GM18907 (cell line): ENCODE measurements at regions not wholly inside any gene's neighbourhood (a gene's known extent, or its start where the extent isn't known, plus 50 kb on each side); places are given as distances from the start of the nearest gene placed in this dataset.

Source experiments
- ATAC-seq: cut with Tn5 transposase; IDR thresholded peaks from one replicate; pipeline ENCODE4 v1.9.1; 2021; ENCODE audit warnings: mild to moderate bottlenecking, moderate library complexity; ENCODE audit not compliant: unreplicated experiment

DNA sequence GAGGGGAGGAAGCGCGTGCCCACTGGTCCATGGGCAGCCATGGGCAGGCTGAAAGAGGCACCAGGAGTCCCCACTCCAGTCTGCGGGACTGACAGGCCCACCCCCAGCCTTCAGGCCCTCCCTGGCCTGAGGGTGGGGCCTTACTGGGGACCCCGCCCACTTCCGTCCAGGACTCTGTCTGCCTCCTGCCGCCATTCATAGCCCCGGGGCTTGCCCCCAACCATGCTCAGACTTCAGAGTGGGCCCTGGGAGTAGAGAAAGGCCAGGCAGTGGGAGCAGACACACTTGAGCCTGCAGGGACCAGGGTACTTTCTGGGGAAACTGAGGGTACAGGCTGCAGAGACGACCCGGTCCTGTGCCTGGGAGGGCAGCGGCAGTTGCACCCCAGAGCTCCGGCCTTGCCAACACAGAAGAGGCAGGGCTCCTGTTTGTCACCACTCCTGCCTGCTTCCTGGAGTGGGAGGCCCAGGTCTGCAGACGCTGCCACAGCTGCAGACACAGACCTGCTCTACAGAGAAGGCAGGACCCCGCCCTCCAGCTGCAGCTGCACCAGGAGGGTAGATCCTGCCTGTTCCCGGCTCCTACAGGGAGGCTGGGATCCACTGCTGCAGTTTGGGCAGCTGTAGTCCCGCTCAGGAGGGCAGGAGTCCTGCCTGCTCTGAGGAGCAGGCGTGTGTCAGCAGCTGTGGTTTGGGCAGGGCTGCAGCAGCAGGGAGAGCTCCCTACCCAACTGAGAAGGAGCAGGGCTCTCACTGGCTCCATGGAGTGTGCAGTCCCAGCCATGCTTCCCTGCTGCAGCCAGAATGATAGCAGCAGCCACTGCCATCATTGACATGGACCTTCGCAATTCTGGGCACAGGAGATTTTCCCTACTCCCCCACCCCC lies 387.9 kb upstream of the ANO3 start:
- ATAC-seq, result no peak

DNA sequence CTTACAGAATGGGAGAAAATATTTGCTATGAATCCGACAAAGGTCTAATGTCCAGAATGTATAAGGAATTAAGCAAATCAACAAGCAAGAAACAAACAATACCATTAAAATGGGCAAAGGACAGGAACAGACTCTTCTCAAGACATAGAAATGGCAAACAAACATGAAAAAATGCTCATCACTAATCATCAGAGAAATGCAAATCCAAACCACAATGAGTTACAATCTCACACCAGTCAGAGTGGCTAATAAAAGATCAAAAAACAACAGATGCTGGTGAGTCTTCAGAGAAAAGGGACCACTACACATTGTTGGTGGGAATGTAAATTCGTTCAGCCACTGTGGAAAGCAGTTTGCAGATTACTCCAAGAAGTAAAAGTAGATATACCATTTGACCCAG lies 382.0 kb upstream of the ANO3 start:
- no peak for ATAC-seq

DNA sequence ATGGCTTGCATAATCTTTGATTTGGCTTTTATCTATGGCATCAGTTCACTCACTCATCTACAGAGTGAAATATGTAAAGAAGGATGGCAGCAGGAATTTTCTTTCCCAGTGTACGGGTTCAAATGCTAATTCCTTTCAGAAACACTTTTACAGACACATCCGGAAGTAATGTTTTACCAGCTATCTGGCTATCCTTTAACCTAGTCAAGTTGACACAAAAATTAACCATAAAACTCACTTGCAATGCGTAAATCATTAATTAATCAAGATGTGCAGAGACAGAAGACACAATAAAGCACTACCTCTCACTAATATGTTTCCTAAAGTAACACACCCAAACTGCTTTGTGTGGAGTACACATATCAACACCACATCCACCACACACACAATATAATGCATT lies 378.9 kb upstream of the ANO3 start:
- ATAC-seq, result no peak

DNA sequence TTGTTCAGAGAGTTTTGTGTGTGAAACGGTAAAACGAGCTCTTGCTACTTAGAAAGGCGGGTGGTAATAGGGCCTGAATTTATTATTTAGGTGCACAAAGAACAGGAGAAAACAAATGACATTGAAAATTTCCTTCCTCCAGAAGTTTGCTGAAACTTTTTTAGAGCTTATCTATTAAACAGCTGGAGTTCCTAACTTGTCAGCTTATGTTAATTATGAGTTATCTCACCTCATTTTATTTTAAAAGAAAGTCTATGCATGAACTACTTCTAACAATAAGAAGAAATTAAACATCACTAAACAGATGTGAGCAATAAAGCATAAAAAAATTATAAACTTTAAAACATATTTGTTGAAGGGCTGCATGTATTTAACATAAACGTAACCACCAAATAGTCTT lies 373.9 kb upstream of the ANO3 start:
- no peak for ATAC-seq

DNA sequence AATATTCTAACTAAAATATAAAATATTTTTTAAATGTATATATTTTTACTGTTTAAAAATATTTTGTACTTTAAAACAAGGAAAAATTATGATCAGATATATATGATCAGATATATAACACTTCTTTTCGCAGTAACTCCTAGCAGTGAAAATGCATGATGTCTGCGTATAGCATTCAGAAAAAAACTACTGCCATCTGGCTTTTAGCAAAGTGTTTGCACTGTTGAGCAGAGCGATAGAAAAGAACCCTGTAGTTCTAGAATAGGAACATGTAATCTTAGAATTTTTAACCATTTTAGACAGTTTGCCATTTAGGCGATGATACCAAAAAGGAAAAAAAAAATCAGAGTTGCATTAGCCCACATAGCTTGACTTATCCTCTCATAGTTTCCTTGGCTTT lies 370.4 kb upstream of the ANO3 start:
- no peak for ATAC-seq

DNA sequence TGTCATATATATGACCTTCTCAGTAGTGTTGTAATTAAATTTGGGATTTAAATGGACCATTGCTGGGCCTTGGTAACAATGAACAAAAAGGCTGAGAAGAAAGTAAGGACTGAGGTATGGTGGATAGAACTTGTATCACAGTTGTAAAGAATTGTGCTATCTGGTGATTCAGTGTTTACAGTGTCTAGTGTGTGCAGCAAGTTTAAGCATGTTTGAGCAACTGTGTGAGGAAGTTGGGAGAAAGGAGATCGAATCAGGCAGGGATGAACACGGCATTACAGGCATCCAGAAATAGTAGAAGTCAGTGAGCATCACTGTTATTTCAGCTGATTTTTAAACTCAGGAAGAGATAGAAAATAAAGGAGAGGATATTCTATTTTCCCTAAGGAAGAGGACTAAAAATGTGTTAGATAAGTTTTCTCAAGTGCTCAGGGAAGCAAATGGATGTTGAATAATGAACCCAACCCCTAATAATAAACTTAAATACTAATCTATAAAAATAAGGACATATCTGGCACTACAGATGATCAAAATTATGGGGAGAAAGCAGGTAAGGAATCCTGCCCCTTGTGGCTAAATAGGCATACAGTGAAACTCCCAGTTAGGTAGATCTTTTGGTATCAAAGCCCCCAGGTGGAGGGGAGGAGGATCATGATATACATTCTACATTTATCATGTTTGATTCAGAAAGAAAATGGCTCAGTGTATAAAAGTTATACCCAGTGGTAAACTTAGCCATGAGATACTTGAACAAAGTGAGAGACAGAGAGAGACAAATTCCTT lies 361.0 kb upstream of the ANO3 start:
- no peak for ATAC-seq

DNA sequence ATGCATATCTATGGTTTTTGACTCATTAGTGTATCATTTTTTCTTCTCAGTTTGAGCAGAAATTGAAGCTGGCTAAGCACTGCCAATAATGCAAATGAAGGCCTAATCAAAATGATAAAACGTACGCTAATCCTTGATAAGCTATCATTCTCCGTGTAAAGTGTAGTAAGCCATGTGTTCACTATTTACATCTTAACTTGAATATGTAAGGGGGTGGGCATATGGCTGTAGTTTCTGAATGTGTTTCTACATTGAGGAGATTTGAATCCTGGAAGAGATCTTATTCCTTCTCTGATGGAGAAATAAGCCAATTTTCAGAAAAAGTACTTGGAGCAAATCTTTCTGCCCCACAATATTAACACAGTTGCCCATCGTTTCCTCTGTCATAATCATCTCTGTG lies 351.8 kb upstream of the ANO3 start:
- no peak for ATAC-seq

DNA sequence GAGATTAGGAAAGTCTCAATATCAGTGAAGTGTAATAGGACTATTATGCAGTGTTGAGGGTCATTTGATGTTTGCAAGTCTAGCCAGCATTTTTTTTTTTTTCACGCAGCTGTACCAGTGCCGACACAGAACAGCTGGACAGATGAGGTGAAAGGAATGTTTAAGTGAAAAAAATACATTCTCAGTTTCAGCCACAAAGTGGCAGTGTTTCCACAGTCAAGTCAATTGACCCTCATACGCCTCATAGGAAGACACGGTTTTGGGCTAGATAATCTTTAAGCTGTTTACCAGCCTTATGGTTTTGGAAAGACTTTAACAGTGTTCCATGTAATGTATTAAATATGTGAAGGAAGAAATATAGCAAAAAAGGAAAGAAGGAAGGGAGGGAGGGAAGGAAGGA lies 349.9 kb upstream of the ANO3 start:
- ATAC-seq, result peak; percentile 98

DNA sequence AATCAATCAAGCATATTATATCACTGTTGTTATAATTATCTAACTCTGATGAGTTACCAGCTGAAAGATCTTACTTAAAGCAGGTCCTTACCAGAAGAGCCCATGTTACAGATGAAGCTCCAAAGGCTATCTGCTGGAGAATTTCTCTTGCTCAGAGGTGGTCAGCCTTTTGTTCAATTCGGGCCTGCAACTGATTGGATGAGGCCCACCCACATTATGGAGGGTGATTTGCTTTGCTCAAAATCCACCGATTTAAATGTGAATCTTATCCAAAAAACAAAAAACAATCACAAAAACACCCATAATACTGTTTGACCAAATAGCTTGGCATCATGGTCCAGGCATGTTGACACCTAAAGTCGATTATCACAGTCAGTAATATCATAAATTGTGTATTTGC lies 348.6 kb upstream of the ANO3 start:
- ATAC-seq, result no peak

DNA sequence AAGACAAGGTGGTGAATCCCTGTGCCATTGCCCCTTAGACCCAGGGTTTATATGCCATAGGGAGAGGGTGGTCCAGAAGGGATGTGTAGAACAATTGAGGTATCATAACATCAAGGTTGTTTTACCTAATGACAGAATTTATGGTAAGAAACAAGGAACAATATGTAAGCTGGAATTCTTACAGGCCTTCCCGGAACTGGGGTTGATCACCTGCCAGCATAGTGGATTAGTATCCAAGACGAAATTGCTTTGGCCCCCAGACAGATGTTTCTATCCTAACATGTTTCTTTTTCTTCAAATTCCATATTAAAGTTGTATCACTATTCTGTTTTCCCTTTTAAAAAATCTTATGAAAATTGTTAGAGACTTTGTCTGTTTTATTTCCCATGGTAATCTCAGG lies 343.8 kb upstream of the ANO3 start:
- ATAC-seq, result no peak

DNA sequence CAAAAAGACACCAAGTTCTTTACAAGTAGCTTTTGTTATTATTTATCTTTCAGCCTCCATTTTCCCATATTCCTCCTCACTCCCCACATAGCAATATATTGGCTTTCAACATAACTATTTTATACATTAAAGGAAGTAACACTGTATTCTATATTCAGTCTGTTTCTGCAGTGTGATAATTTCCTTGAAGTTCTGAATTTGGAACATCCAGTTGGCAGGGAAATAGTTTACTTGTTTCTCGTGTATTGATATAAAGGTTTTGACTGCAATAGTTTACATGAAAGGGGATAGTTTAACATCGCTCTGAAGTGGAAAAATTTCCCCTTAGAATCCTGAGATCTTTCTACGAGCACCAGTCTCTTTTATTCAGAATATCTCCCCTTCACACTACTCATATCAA lies 341.5 kb upstream of the ANO3 start:
- no peak for ATAC-seq

DNA sequence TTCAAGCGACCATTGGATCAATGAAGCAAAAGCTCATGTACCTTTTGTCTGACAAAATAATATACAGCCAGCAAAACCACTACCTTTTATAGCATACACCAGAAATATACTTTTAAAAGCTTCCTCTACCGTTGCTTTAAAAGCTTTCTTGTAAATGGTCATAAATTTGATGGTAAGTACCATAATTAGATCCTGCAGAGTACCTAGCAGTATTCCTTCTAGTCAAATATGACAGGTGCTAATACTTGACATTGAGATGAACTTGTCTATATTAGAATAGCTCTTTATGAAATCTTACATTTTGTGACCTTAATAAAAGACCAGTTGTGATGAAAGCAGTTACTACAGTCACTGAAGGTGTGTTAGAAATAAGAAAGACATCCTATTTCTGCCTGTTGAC lies 340.5 kb upstream of the ANO3 start:
- ATAC-seq, result no peak

DNA sequence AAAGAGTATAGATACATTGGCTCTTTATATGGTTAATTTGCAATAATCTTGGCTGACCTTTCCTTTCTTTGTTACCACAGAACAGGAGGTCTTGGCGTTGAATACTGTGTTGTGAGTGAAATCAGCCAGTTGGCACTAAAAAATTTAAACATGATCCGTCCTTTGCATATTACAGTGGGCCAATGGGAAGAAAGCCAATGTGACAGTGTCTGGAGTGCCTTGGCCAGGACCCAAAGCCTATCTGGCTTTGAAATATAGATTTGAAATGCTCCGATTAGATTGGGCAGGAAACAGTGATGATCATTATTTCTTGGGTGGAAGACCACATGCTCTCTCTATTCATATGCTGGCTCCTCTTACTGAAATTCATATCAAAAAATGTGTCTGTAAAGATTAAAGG lies 339.6 kb upstream of the ANO3 start:
- no peak for ATAC-seq

DNA sequence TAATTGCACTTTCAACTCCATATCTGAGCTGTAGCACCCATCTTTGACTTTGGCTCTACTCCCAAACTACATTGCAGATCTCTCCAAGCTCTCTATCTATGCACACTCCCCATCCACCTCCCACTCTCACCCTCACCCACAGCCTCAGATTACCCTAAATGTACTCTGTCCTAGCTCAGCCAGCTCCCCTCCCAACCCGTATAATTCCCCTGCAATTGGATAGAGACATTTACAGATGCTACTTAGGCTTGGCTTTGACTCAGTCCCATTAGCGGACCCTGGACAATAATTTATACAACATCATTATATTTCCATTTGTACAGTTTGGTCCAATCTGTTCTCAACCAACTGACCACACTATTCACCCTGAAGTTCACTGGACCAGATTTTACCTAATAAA lies 338.9 kb upstream of the ANO3 start:
- ATAC-seq, result no peak

DNA sequence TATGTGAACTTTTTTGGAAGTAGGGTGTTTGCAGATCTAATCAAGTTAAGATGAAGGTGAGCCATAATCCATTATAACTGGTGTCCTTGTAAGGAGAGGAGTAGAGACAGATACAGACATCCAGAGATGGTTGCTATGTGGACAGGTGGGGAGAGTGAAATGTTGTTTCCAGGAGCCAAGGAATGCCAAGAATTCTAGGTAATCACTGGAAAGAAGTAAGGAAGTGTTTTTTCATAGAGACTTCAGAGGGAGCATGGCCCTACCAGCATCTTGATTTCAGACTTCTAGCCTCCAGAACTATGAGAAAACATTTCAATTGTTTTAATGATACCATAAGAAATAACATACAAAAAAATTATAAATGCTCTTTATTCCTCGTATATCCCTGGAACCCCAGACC lies 320.5 kb upstream of the ANO3 start:
- no peak for ATAC-seq

DNA sequence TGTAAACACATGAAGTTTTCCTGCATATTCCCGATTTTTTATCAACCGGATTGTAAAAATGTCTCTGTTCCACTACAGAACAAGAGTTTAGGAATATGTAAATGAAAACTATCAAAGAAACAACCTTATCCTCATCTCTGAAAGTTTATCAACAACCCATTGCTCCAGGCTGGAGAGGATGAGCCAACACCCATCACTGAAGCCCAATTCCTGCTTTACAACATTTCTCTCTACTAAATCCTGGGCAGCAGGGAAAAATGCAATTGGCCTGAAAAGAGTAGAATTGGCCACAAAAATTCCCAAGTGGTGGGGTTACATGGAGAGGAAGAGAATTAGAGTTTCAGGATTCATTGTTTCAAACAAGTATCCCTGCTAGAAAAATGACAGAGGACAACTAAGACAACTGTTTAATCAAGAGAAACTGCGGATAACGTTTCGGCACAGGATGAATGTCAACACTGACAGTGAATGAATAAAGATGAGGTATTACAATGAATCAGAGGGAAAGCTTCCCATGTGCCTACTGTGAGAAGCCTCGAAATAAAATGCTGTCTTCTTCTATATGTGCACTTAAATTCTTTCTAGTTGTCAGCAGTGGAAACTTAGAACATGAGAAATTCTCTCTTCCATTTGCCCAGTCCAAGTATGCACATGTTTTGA lies 317.3 kb upstream of the ANO3 start:
- ATAC-seq, result no peak

DNA sequence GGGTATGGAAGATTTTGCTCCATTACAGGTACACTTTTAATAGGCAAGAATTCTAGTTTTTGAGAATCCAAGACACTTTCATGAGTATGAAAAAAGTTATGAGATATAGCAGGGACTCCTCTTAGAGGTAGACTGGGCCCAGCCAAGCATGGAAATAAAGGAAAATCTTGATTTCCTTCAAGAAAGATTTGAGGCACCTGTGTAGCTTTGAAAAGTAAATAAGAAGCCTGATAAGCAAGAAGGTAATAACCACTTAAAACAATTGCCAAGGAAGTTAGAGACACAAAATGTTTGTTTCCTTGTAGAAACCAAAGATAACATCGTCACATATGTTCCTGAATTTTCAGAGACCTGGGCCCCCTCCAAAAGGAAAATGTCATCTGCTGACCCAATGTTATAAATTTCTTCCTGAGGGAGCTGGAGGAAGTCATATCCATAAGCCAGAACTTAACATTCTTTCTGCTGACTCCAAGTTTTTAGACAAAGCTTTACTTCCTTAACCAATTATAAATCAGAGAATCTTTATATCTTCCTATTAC lies 314.5 kb upstream of the ANO3 start:
- ATAC-seq, result no peak

DNA sequence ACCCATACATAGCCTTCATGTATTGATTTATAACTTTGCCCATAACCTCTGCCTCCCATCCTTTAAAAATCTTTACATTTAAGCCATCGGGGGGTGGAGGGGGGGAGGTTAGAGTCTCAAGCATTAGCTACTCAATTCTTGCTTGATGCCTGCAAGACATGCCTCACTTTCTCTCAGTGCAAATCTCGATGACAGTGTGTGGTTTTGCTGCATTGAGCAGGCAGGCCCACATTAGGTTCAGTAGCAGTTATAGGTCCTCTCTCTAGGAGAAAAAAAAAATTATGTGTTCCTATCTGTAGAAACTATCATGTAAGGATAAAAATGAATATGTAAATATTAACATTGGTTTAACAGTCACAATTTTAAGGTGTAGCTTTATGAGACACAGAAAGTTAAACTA lies 314.0 kb upstream of the ANO3 start:
- no peak for ATAC-seq

DNA sequence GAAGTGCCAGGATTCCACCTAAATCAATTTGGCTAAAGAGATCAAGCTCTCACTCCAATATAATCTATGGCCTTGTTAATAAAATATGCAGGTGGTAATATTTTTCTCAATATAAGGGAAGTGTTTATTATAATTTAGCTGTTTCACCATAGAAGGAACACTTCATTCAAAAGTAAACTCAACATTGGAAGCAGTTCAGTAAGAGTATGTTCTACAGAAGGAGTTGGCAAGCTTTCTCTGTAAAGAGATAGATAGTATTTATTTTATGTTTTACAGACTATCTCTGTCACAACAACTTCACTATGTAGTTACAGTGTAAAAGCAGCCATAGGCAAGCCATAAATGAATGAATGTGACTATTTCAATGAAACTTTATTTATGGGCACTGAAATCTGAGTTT lies 313.6 kb upstream of the ANO3 start:
- no peak for ATAC-seq

DNA sequence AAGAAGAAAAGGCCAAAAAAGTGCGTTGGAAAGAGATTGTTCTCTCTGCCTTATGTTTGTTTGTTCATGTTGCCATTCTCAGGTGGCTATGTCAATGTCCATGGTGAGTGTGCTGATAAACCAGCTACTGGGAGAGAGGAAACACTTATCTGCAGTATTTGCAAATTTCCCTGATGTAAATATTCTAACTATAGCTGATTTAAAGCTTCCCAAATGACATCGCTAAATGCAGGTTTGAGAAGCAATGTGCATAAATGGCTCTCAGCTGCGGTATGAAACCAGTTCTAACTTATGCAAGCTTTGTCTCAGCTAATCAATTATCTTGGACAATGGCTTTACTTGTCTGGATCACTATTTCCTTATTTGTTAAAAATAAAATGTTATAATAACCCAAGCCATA lies 312.5 kb upstream of the ANO3 start:
- no peak for ATAC-seq

DNA sequence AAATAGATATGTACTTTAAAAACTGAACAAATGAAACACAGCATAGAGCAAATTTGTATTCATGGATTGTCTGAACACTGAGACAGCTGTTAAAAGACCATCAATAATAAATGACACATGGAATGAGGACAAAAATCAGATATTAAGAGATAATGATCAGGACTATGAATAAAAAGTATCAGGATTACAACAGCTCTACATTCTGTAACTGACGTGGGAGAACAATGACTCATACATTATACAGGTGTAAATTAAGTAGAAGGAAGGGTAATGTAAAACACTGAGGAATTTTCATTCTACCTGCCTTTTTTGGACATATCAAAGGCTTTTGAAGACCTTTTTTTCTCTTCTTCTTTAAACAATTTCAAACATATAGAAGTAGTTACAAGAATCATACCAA lies 310.9 kb upstream of the ANO3 start:
- ATAC-seq, result no peak

DNA sequence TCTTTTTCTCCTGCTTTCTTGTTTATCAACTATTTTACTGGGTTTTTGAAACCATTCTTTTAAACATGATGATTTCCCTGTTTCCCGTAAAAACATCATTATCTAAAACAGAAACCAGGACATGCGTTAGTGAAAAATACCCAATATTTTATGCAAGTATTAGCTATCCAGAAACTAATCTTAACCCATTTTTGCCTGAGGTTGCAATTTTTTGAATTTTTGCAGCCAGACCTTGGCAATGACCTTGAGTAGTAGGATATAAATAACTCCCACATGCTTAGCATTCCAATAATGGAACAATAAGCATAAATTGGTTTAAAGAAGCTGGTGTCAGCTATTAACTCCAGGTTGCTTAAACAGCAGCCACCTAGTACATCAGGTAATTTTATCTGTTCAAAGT lies 308.9 kb upstream of the ANO3 start:
- ATAC-seq, result no peak
